Stimulated activated CD4-positive, alpha-beta T cell treated with anti-CD3 and anti-CD28 coated beads, TNF-alpha, amount 100 ng/mL, for 1 hour (primary cell): ENCODE measurements at regions not wholly inside any gene's neighbourhood (a gene's known extent, or its start where the extent isn't known, plus 50 kb on each side); places are given as distances from the start of the nearest gene placed in this dataset.
"Not testable (repeated sequence)": the region's sequence is repeated elsewhere in the genome, so short reads cannot be mapped to it uniquely, and the experiment has no call there.

Source experiments
- DNase-seq, 3 donors: peaks; one replicate each; pipeline ENCODE4 v3.0.0-alpha.2; 2020; ENCODE audit warnings: low read depth in 3 of 3, low spot score in 1 of 3

GRCh38 chr21:9823197-9824157 is 697.9 kb upstream of the TPTE start:
- peak in 1 of 3 donors; percentile 14 for DNase-seq

GRCh38 chr21:9830801-9831200 is 690.6 kb upstream of the TPTE start:
- DNase-seq = not testable (repeated sequence)

GRCh38 chr21:9832751-9833150 is 688.6 kb upstream of the TPTE start:
- DNase-seq = not testable (repeated sequence)

- DNase-seq = not testable (repeated sequence)
These were observed 684.8 kb upstream of the TPTE start for GRCh38 chr21:9836547-9836946.

GRCh38 chr21:9837001-9837400 is 684.4 kb upstream of the TPTE start:
- not testable (repeated sequence) for DNase-seq

GRCh38 chr21:9837526-9837925 is 683.9 kb upstream of the TPTE start:
- not testable (repeated sequence) for DNase-seq

- no peak for DNase-seq
These were observed 683.2 kb upstream of the TPTE start for GRCh38 chr21:9837946-9838737.

- DNase-seq = no peak
These were observed 682.4 kb upstream of the TPTE start for GRCh38 chr21:9838738-9839642.

GRCh38 chr21:9844106-9844505 is 677.3 kb upstream of the TPTE start:
- not testable (repeated sequence) for DNase-seq

- DNase-seq = not testable (repeated sequence)
These were observed 673.9 kb upstream of the TPTE start for GRCh38 chr21:9847511-9847910.

- DNase-seq = not testable (repeated sequence)
These were observed 670.2 kb upstream of the TPTE start for GRCh38 chr21:9851166-9851565.

- DNase-seq = not testable (repeated sequence)
These were observed 669.7 kb upstream of the TPTE start for GRCh38 chr21:9851695-9852094.

GRCh38 chr21:9857563-9857962 is 663.8 kb upstream of the TPTE start:
- not testable (repeated sequence) for DNase-seq

- not testable (repeated sequence) for DNase-seq
These were observed 661.5 kb upstream of the TPTE start for GRCh38 chr21:9859865-9860264.

- DNase-seq = not testable (repeated sequence)
These were observed 658.9 kb upstream of the TPTE start for GRCh38 chr21:9862456-9862855.

GRCh38 chr21:9867815-9868214 is 653.6 kb upstream of the TPTE start:
- DNase-seq = not testable (repeated sequence)

GRCh38 chr21:9873096-9873495 is 648.3 kb upstream of the TPTE start:
- DNase-seq = not testable (repeated sequence)

GRCh38 chr21:9874136-9874535 is 647.2 kb upstream of the TPTE start:
- DNase-seq = not testable (repeated sequence)

GRCh38 chr21:9881430-9881829 is 640.0 kb upstream of the TPTE start:
- DNase-seq = not testable (repeated sequence)

GRCh38 chr21:9883047-9883446 is 638.3 kb upstream of the TPTE start:
- DNase-seq = not testable (repeated sequence)
